Activated CD4-positive, alpha-beta T cell treated with anti-CD3 and anti-CD28 coated beads, Interleukin-2, amount 50 U/mL, for 1 hour (primary cell): ENCODE measurements at regions not wholly inside any gene's neighbourhood (a gene's known extent, or its start where the extent isn't known, plus 50 kb on each side); places are given as distances from the start of the nearest gene placed in this dataset.

Source experiments
- DNase-seq: peaks from one replicate; pipeline ENCODE4 v3.0.0-alpha.2; 2020

DNA sequence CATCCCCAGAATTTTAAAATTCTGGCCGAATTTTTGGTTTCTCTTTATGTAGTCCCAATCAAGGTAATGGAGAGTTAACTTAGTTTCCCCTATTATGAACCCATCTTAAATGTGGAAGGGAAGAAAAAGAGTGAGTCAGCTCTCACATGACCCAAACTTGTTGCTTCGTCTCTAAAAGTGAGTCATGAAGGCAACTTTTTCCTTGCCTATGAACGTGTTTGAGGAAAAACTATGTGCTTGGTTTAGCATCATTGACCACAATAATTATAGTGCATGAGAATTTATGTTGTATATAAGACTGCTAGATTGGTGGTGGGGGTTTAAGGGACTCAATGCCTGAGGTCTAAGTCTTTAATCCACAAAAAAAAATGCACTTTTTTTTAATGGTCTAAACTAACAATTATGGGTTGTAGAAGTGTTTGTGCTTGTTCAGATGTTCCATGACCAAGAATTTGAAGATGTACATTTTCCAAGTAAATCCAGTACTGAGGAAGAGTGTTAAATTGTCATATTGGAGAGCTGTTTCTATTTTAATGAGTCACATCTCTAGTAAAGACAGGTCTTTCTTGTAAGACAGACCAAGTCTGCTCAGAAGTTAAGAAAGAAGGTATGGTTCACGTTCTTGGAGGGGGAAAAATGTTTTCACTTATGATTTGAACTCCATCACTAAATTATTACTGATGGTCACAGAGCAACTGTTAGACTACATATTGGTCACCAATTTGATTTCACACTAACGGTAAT lies 409.9 kb upstream of the MARCKS start:
- DNase-seq, result no peak

- DNase-seq, result no peak
Measured at GRCh38 chr6:113449051-113449450, 408.1 kb upstream of the MARCKS start.

- DNase-seq, result no peak
Measured at GRCh38 chr6:113450061-113450465, 407.1 kb upstream of the MARCKS start.

- no peak for DNase-seq
Measured at GRCh38 chr6:113451049-113451448, 406.1 kb upstream of the MARCKS start.

GRCh38 chr6:113457198-113457597 lies 399.9 kb upstream of the MARCKS start:
- DNase-seq, result no peak

DNA sequence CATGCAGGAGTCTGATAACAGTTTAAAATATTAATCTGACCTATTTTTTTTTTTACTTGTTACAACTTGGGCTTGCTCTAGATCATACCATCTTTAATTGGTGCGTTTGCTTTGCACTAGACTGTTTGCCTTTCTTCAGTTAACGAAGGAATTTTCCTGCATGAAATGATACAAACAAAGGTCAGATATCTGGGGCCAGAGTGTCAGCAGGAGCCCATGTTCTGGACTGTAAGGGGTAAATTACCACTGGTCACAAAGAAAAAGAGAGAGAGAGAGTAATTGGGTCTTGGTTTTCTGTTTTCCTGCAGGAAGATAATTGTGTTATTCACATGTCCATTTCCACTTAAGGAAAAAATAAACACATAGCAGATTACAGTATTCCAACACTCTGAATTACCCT lies 399.4 kb upstream of the MARCKS start:
- no peak for DNase-seq

- no peak for DNase-seq
Measured at GRCh38 chr6:113458368-113459010, 398.7 kb upstream of the MARCKS start.

- DNase-seq, result no peak
Measured at GRCh38 chr6:113461153-113461932, 395.8 kb upstream of the MARCKS start.

GRCh38 chr6:113464536-113464935 lies 392.6 kb upstream of the MARCKS start:
- DNase-seq, result no peak

DNA sequence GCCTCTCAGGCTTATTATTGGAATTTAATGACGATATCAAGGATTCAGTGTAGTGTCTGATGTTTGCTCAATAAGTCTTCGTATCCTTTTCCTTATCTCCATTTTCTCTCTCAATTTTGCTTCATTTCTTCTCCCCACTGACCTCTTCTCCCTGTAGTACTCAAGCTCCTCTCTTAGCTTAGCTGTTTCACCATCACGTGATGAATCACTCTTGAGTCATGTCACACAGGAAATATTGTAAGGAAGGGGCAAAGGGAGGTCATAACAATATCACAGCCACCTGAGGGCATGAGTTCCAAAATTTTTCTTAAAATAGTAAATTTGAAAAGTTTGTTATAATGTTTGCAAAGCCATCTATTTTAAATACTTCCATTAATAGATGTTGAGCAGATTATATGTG lies 392.2 kb upstream of the MARCKS start:
- no peak for DNase-seq

GRCh38 chr6:113466526-113466925 lies 390.6 kb upstream of the MARCKS start:
- DNase-seq, result no peak

GRCh38 chr6:113475392-113475791 lies 381.8 kb upstream of the MARCKS start:
- no peak for DNase-seq

GRCh38 chr6:113476937-113477839 lies 380.0 kb upstream of the MARCKS start:
- no peak for DNase-seq

GRCh38 chr6:113480616-113481015 lies 376.5 kb upstream of the MARCKS start:
- DNase-seq, result no peak

DNA sequence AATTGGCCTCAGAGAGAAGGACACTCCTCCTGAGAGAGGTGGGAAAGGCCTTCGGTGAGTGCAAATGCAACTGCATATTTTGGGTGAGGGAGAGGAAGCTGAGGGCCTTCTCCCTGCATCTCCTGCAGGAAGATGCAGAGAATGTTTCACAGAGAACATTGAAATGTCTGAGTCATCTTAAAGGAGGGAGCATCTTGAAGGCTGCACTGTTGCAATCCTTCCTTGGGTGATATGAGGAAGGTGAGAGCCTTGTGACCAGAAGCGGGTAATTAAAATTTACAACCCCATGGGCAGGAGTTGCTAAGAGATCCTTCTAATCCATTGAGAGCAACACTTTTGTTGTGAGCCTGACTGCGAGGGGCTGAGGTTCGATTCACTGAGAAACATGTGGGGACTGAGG lies 375.7 kb upstream of the MARCKS start:
- no peak for DNase-seq

DNA sequence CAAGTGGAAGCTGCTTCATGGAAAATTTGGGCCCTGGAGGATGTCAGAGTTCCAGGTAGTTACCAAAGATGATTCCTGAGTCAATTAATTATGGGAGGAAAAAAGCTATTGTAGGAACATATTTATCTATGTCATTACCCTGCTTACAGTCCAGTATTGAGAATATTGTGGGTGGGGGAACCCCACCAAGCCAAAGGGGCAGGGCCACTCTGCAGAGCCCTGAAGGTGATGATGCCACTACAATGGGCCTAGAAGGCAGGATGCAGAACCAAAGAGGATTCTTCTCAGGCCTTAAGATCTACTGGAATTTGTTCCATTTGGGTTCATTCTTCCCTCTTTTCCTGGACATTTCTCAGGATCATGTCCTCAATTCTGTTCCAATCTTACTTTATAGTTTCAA lies 375.2 kb upstream of the MARCKS start:
- DNase-seq, result no peak

- DNase-seq, result no peak
Measured at GRCh38 chr6:113482771-113483170, 374.4 kb upstream of the MARCKS start.

DNA sequence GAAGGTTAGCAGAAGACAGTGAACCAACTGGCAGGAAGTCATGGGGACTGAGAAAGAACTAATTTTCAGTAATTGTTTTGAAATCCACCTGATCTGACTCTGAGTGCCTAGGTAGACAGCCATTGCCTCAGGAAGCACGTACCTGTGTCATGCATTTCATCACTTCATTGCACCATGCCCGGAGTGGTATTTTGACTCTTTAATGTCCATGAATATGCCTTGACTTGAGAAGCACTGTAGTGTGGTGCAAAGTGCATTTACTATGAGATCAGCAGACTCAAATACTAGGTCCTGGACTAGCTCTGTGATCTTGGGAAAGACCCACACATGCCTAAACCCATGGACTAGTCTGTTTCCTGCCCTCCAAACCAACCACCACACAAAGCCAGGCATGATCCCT lies 370.9 kb upstream of the MARCKS start:
- DNase-seq, result no peak

DNA sequence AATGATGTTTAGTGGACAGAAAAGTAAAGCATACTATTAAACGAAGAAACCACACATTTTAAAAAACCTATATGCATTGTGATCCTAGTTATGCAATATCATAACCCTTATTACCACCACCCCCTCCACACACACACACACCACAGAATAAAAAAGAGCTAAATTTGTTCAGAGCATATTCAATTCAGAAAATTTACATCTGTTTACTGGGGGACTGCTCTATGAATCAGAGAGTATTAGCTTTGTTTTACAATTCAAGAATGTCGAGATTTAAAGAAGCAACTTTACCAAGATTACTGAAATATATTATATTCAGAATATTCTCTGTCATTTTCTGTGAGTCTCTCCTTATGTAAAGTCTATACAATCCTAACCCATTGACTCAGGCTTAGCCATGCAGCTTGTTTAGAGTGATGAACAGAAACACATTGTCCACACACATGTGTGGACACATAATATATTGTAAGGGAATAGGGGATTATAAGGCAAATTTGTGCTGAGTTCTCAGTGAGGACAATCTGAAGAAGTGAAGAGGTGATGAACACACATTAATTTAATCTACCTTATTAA lies 369.6 kb upstream of the MARCKS start:
- no peak for DNase-seq

DNA sequence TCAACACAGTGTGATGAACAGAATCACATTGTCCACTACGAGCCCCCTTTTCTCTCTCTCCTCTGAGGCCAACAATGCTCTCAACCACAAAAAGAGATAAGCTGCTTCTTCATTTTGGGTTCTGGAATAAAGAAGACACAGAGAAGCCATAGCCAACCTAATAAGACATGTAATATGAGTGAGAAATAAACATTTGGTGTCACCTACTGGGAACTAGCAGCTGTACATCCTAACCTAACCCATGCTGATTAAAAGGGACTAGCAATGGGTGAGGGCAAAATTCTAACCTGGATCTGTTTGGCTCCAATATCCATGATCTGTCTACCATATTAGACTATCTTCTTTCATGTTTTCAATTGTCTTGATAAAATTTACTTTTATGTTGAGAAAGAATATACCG lies 369.1 kb upstream of the MARCKS start:
- no peak for DNase-seq

GRCh38 chr6:113488812-113489685 lies 368.1 kb upstream of the MARCKS start:
- DNase-seq, result no peak
